ENCODE measurements at regions not wholly inside any gene's neighbourhood (a gene's known extent, or its start where the extent isn't known, plus 50 kb on each side); places are given as distances from the start of the nearest gene placed in this dataset.
A peak's percentile ranks its signal among the peaks of the same experiment; 100 is the strongest.

- no peak for DNase-seq (ENCODE audit: low spot score)
Measured at GRCh38 chr15:60213377-60214000, 184.3 kb downstream of the ANXA2 start.

- DNase-seq (ENCODE audit: low spot score) = no peak
Measured at GRCh38 chr15:60214201-60214600, 183.6 kb downstream of the ANXA2 start.

- DNase-seq (ENCODE audit: low spot score) = no peak
Measured at GRCh38 chr15:60215225-60215963, 182.4 kb downstream of the ANXA2 start.

GRCh38 chr15:60217161-60217560 is 180.6 kb downstream of the ANXA2 start:
- no peak for DNase-seq (ENCODE audit: low spot score)

GRCh38 chr15:60218256-60218655 is 179.5 kb downstream of the ANXA2 start:
- DNase-seq (ENCODE audit: low spot score) = no peak

GRCh38 chr15:60219866-60220265 is 177.9 kb downstream of the ANXA2 start:
- DNase-seq (ENCODE audit: low spot score) = no peak

- no peak for DNase-seq (ENCODE audit: low spot score)
Measured at GRCh38 chr15:60221356-60221755, 176.4 kb downstream of the ANXA2 start.

- no peak for DNase-seq (ENCODE audit: low spot score)
Measured at GRCh38 chr15:60222404-60222803, 175.4 kb downstream of the ANXA2 start.

- no peak for DNase-seq (ENCODE audit: low spot score)
Measured at GRCh38 chr15:60223176-60223575, 174.6 kb downstream of the ANXA2 start.

GRCh38 chr15:60226924-60227323 is 170.9 kb downstream of the ANXA2 start:
- DNase-seq (ENCODE audit: low spot score) = no peak

GRCh38 chr15:60228101-60228500 is 169.7 kb downstream of the ANXA2 start:
- DNase-seq (ENCODE audit: low spot score) = no peak

- DNase-seq (ENCODE audit: low spot score) = no peak
Measured at GRCh38 chr15:60228619-60229018, 169.2 kb downstream of the ANXA2 start.

GRCh38 chr15:60235951-60236710 is 161.7 kb downstream of the ANXA2 start:
- no peak for DNase-seq (ENCODE audit: low spot score)

- no peak for DNase-seq (ENCODE audit: low spot score)
Measured at GRCh38 chr15:60237446-60237845, 160.3 kb downstream of the ANXA2 start.

GRCh38 chr15:60243769-60244168 is 154.0 kb downstream of the ANXA2 start:
- no peak for DNase-seq (ENCODE audit: low spot score)

- DNase-seq (ENCODE audit: low spot score) = no peak
Measured at GRCh38 chr15:60244813-60245212, 153.0 kb downstream of the ANXA2 start.

- DNase-seq (ENCODE audit: low spot score) = no peak
Measured at GRCh38 chr15:60250316-60250715, 147.5 kb downstream of the ANXA2 start.

- DNase-seq (ENCODE audit: low spot score) = no peak
Measured at GRCh38 chr15:60251300-60252070, 146.3 kb downstream of the ANXA2 start.

GRCh38 chr15:60254416-60254815 is 143.4 kb downstream of the ANXA2 start:
- DNase-seq (ENCODE audit: low spot score) = no peak

GRCh38 chr15:60255390-60255789 is 142.4 kb downstream of the ANXA2 start:
- DNase-seq (ENCODE audit: low spot score) = peak; percentile 96

- DNase-seq (ENCODE audit: low spot score) = no peak
Measured at GRCh38 chr15:60257591-60258159, 140.1 kb downstream of the ANXA2 start.

- DNase-seq (ENCODE audit: low spot score) = peak; percentile 27
Measured at GRCh38 chr15:60259469-60259868, 138.3 kb downstream of the ANXA2 start.
